ENCODE measurements at regions not wholly inside any gene's neighbourhood (a gene's known extent, or its start where the extent isn't known, plus 50 kb on each side); places are given as distances from the start of the nearest gene placed in this dataset.

DNA sequence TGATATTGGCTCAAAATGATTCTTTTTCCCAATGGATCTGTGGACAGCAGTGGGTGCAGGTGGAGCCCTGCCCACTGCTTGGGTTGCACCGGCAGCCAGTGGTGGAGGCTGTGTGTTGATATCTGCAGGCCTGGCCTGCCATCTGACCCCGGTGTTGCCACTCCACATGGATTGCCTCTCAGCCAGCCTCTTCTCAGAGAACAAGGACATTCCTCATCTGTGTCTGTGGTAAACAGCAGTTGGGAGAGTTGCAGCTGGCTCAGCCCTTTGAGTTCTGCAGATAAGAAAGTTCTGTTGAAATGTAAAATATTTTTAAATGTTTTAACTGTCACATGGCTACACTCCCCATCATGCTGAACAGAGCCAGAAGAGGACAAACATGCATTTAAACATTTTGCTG is 374.9 kb upstream of the CELF2 start:
- DNase-seq (ENCODE audit: low spot score) (no peak), FAIRE-seq (no peak)

DNA sequence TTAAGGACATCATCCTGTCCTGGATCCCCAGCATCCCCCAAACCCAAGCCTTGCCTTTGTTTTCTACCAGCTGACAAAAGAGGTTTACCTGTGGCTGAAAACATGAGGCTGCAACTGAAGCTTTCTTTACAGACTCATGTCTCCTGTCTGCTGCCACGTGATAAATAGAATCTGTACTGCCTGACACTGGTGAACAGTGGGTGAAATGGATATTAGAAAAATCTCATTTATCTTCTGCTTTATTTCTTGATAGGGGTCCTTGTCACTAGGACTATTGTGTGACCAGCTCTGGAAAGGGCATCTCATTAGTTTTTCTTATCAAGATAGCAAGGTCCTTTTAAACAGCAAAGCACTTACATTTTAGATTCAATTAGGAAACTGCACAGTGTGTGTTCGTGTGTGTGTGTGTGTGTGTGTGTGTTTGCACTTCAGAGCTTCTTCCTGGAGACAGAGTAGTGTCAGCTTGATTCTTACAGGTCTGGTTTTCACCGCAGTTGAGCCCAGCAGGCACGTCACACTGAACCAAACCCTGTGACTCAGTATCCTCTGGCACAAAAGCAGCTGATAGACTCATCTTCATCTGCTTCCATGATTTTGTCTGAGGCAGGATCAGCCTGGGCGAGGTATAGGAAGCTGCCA is 373.5 kb upstream of the CELF2 start:
- FAIRE-seq (no peak), DNase-seq (ENCODE audit: low spot score) (no peak)

DNA sequence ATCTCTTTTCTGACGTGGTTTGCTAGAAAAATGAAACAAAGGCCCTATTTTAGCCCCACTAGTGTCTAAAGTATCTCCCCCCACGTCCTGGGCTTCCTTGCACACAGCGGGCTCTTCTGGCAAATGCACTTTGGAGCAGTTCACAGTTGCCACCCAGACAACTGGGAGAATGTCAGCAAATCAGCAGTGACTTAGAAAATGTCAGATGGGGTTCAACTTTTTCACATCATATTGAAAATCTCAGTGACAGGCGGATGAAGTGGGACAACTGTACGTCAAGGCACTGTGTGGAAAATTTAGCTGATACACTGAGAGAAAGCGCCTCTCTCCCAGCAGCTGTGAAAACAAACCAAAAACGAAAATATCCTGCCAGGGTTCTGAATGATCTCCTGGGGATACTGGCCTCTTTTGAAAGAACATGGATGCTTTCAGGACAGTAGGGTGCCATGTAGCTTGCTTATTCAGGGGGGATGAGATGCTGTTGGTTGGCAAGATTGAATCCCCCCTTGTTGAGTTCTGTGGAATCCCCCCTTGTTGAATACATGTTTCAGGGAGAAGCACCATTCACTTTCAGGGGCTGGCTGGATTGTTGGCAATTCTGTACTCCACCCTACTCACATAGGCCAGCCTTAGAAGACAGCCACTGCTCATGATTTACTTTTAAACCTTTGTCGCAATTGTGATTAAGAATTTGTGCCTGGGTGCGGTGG is 372.8 kb upstream of the CELF2 start:
- no peak for FAIRE-seq
- no peak for DNase-seq (ENCODE audit: low spot score)

DNA sequence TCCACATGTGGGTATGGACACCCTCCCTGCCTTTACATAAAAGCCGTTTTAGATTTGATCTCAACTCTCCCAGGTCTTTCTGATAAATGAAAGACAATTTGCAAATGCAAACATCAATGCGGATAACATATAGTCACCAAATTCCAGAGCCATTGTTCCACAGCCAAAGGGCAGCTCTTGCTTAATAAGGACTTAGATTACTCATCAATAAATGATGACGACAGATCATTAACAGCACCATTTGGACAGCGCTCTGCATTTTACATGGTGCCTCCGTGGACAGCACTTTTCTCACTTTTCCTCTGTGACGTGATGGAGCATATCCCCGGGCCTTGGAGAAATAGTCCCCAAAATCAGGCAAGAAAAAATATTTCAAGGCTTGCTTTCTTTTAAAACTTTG is 370.3 kb upstream of the CELF2 start:
- FAIRE-seq (no peak), DNase-seq (ENCODE audit: low spot score) (no peak)

GRCh38 chr10:10657139-10657760 is 360.4 kb upstream of the CELF2 start:
- no peak for DNase-seq (ENCODE audit: low spot score)
- FAIRE-seq = no peak

DNA sequence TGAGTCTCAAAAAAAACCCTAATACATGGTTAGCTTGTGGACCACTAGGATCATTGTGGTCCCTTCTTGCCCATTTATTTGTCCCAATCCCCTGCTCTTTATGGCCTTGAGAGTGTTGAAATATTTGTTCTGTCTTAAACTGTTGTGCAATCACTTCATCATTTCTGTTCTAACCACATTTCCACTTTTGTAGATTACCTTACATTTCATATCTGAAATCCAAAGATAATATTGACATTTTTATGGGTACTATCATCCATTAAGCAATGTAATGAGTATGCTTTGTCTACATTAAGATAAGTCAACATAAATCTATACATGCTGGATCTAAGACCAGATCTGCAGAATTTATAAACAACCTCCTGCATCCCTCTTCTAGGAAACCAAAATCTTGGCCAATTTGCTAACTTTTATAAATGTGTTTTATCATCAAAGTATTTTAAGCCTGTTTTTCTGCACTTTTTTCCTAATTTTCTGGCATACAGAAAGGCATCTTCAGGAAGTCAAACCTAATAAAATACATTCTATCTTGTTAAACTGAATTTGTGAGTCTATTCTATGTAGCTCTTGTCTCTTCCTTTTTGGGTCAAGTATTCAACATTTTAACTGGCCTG is 359.4 kb upstream of the CELF2 start:
- FAIRE-seq (no peak), DNase-seq (ENCODE audit: low spot score) (no peak)

GRCh38 chr10:10660054-10660453 is 357.6 kb upstream of the CELF2 start:
- FAIRE-seq = no peak
- no peak for DNase-seq (ENCODE audit: low spot score)

DNA sequence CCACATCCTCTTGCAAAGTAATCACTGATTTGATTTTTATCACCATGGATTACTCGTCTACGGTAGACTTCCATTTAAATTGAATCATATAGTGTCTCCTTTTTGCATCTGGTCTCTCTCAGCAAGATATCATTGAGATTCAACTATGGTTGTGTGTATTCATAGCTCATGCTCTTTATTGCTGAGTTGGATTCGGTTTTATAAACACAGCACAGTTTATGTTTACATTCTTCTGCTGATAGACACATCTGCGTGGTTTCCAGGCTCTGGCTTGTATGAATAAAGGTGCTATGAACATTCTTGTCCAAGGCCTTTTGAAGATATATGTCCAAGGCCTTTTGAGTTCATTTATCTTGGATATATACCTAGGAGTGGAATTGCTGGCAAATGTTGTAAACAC is 356.5 kb upstream of the CELF2 start:
- FAIRE-seq = no peak
- DNase-seq (ENCODE audit: low spot score) = no peak

- FAIRE-seq (no peak), DNase-seq (ENCODE audit: low spot score) (no peak)
Observed at GRCh38 chr10:10662716-10663408, 354.8 kb upstream of the CELF2 start.

DNA sequence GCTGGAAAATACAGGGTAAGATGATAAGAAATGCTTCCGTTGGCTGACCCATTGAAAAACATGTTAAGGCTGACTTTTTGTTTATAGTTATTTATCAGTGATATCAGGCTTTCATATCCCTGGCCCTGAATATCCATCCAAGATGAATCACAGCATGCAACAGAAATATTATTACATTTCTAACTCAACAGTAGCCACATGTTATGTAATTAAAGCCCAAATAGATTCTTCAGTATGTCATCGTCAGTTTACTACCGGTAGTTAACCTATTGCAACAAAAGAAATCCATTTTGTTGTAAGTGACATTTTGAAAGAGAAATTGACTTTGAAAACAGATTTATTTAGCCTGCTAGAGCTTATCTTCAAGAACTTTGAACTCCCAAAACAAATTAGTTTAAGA is 354.1 kb upstream of the CELF2 start:
- DNase-seq (ENCODE audit: low spot score) (no peak), FAIRE-seq (no peak)

DNA sequence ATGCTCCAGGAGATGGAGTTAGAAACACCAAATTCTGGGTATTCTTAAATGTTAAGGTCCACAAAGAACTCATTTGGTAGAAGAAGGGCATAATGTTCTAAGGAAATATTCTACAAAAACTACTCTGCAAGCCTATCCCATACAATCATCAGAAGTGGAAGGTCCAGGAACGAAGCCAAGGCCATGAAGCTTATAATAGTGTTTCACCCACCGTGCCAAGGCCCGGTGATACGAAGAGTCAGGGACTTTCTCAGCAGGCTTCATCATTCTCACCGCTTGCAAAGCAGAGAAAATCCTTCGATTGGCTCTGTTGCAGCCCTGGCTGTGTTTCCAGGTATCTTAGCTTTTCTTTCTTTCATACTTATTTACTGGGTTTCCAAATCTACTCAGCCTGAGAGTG is 351.9 kb upstream of the CELF2 start:
- no peak for DNase-seq (ENCODE audit: low spot score)
- FAIRE-seq = no peak

- FAIRE-seq (no peak), DNase-seq (ENCODE audit: low spot score) (no peak)
Observed at GRCh38 chr10:10667466-10667865, 350.2 kb upstream of the CELF2 start.

DNA sequence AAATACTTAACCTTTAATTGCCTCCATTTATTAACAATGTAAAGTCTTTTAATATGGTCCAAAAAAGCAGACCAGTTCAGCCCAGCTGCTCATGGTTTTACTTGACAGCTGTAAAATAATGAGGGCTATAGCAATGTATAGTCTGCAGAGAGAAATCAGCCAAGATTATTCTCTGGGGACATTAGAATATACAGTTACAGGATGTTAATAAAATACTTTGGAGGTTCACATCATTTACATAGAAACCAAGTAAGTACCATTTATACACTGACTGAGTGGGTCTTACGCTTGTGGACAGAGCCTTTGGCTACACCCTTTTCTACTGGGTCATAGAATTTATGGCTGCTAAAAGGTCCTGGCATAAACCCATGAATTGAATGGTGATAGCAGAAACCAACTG is 340.7 kb upstream of the CELF2 start:
- no peak for FAIRE-seq
- DNase-seq (ENCODE audit: low spot score) = no peak

DNA sequence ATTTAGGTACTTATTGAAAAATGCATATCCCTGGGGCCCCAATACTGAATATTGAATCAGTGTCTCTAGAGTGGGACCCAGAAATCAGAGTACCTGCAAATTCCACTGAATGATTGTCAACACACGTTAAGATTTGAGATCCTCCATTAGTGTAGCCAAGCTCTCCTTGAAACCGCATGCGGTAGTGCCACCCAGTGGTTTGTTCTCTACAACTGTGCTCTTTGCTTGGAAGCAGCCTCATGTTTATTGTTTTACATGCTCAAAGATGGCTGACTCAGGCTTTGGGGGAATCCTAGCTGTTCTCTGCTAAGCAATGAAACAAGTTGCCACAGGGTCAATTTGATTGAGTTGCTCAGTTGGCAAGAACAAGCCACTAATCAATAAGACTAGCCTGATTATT is 340.2 kb upstream of the CELF2 start:
- peak; percentile 10 for DNase-seq (ENCODE audit: low spot score)
- FAIRE-seq = no peak

GRCh38 chr10:10680496-10680895 is 337.2 kb upstream of the CELF2 start:
- FAIRE-seq = no peak
- no peak for DNase-seq (ENCODE audit: low spot score)

GRCh38 chr10:10684972-10685371 is 332.7 kb upstream of the CELF2 start:
- FAIRE-seq (no peak), DNase-seq (ENCODE audit: low spot score) (no peak)

DNA sequence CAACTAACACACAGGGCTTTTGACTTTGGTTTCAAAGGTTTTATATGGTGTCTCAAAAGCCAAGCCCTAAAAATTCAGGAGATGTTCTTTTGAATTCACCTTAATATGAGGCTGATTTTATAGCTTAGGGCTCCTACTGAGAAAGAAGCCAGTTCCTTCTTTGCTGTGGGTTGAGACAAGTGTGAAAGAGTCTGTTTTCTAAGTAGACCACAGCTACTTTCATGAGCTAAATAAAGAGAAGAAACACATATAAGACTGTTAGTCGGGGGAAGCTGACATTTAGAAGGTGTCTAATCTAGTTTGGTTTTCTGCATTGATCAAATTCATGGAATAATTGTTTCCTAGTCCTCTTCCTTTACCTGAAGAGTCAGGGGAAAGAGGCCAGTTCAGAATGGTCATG is 332.1 kb upstream of the CELF2 start:
- FAIRE-seq = no peak
- DNase-seq (ENCODE audit: low spot score) = no peak

DNA sequence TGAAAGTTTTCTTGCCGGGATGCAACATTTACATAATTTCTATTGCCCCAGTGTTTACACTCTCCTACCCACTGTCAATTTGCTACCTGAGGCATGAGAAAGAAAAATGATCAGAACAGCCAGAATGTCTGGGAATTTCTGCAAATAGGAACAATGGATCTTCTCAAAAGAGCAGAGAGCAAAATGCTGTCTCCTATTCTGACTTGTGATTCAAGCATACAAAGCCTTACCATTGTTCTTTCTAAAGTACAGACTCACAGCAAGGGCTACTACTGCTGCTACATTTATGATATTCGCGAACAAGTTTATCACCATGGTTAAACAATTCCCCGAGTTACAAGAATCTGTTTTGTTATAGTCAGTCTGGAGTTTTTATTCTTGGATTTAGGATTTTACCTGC is 329.9 kb upstream of the CELF2 start:
- DNase-seq (ENCODE audit: low spot score) (no peak), FAIRE-seq (no peak)

DNA sequence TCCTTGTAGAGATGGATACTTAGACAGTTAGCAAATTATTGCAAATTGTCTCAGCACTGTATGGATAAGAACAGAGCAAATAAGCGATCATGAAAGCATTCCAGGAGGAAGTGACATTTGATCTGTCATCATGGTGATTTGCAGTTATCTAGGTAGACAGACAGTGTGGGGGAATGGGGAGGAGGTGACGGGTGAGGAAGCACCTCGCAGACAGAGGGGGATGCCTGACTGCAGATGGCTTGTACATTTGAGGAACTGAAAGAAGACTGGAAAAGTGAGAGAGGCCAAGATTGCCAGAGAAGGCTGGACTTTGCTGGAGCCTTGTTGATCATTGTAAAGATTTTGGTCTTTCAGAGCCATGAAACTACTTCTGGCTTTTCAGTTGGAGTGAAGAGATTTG is 318.2 kb upstream of the CELF2 start:
- FAIRE-seq = no peak
- DNase-seq (ENCODE audit: low spot score) = no peak

DNA sequence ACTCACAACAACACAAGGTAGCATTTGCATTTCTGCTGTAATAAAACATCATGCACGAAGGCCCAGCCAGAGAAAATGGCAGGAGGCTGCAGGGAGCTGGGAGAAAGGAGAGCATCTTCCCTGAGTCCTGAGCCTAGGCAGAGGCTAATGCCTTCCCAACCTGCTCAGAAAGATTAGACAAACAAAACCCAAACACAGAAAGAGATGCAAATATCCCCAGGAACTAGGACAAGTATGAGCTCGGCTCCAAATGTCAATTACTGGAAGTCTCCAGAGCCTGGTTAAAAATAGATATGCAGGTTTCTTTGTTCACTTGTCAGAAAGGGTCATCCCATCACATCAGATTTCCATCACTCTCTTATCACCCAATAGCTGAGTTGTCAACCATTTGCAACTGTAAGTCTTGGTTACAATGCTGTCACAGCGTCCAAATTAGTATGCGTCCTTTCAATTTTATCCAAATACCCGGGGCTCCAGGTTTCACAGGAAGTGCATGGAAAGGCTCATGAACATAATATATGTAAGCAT is 316.5 kb upstream of the CELF2 start:
- DNase-seq (ENCODE audit: low spot score) (no peak), FAIRE-seq (no peak)

- DNase-seq (ENCODE audit: low spot score) (no peak), FAIRE-seq (no peak)
Observed at GRCh38 chr10:10702211-10702610, 315.5 kb upstream of the CELF2 start.

- DNase-seq (ENCODE audit: low spot score) (no peak), FAIRE-seq (no peak)
Observed at GRCh38 chr10:10703382-10703781, 314.3 kb upstream of the CELF2 start.

Data from RCC 7860 (cell line).